ENCODE measurements at regions not wholly inside any gene's neighbourhood (a gene's known extent, or its start where the extent isn't known, plus 50 kb on each side); places are given as distances from the start of the nearest gene placed in this dataset.

- TF ChIP-seq CTCF (IDR thresholded peaks at IDR 0.05) = no peak
- Histone ChIP-seq H3K36me3 (no peaks in the 10 kb centered on the region), H3K27ac (no peak overlapping the region), H3K9me3 (no peaks in the 10 kb centered on the region), H3K4me1 (peaks cover 5% of the 10 kb centered on the region), H3K4me3 (no peak overlapping the region), H3K27me3 (no peaks in the 10 kb centered on the region), H3K9ac (ENCODE audit: low read depth in 2 of 2, low read length in 2 of 2) (no peak overlapping the region)
- no peak for DNase-seq
- intact Hi-C loops (cut with DNase I) = no loop called here
These were observed 200.9 kb upstream of the ZPLD1 start for GRCh38 chr3:102233881-102234280.

GRCh38 chr3:102235679-102236078 is 199.1 kb upstream of the ZPLD1 start:
- H3K4me1 ChIP-seq = peaks cover 5% of the 10 kb centered on the region
- H3K36me3 ChIP-seq = no peaks in the 10 kb centered on the region
- no peaks in the 10 kb centered on the region for H3K27me3 ChIP-seq
- H3K27ac ChIP-seq = no peak overlapping the region
- H3K9ac ChIP-seq (ENCODE audit: low read depth in 2 of 2, low read length in 2 of 2) = no peak overlapping the region
- intact Hi-C loops (cut with DNase I) = no loop called here
- H3K4me3 ChIP-seq = no peak overlapping the region
- DNase-seq = no peak
- TF ChIP-seq CTCF (IDR thresholded peaks at IDR 0.05) = no peak
- no peaks in the 10 kb centered on the region for H3K9me3 ChIP-seq

- Histone ChIP-seq H3K9ac (ENCODE audit: low read depth in 2 of 2, low read length in 2 of 2) (no peak overlapping the region), H3K4me3 (no peak overlapping the region), H3K36me3 (no peaks in the 10 kb centered on the region), H3K4me1 (peaks cover 5% of the 10 kb centered on the region), H3K9me3 (no peaks in the 10 kb centered on the region), H3K27me3 (no peaks in the 10 kb centered on the region), H3K27ac (no peak overlapping the region)
- TF ChIP-seq CTCF (IDR thresholded peaks at IDR 0.05) = no peak
- DNase-seq = peak; percentile 38
- intact Hi-C loops (cut with DNase I) = no loop called here
These were observed 197.6 kb upstream of the ZPLD1 start for GRCh38 chr3:102237181-102237580.

DNA sequence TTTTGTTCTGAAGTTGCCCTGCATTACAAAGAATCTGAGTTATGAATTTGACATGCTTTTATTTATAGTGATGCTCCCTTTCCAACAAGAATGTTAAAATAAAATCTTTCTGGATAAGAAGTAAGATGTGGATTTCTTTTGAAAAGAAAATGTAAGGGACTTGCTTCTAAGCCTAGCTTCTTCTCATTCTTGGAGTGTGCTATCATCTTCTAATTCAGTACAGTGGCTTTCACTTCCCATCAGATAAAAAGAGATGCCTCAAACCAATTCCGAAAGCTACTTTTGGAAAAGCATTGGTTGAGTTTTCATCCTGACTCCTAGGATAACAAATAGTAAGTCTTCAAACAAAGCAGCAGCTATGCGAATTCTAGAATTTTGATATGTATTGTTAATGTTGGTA is 197.0 kb upstream of the ZPLD1 start:
- intact Hi-C loops (cut with DNase I) = no loop called here
- Histone ChIP-seq H3K9ac (ENCODE audit: low read depth in 2 of 2, low read length in 2 of 2) (no peak overlapping the region), H3K36me3 (no peaks in the 10 kb centered on the region), H3K4me3 (no peak overlapping the region), H3K27ac (peak overlapping the region; percentile 58), H3K4me1 (peaks cover 5% of the 10 kb centered on the region), H3K27me3 (no peaks in the 10 kb centered on the region), H3K9me3 (no peaks in the 10 kb centered on the region)
- TF ChIP-seq CTCF (IDR thresholded peaks at IDR 0.05) = no peak
- no peak for DNase-seq

GRCh38 chr3:102238362-102238761 is 196.5 kb upstream of the ZPLD1 start:
- Histone ChIP-seq H3K4me1 (peaks cover 5% of the 10 kb centered on the region), H3K27ac (peak overlapping the region; percentile 58), H3K4me3 (no peak overlapping the region), H3K9me3 (no peaks in the 10 kb centered on the region), H3K36me3 (no peaks in the 10 kb centered on the region), H3K9ac (ENCODE audit: low read depth in 2 of 2, low read length in 2 of 2) (no peak overlapping the region), H3K27me3 (no peaks in the 10 kb centered on the region)
- no peak for TF ChIP-seq CTCF (IDR thresholded peaks at IDR 0.05)
- peak; percentile 63 for DNase-seq
- intact Hi-C loops (cut with DNase I) = no loop called here

DNA sequence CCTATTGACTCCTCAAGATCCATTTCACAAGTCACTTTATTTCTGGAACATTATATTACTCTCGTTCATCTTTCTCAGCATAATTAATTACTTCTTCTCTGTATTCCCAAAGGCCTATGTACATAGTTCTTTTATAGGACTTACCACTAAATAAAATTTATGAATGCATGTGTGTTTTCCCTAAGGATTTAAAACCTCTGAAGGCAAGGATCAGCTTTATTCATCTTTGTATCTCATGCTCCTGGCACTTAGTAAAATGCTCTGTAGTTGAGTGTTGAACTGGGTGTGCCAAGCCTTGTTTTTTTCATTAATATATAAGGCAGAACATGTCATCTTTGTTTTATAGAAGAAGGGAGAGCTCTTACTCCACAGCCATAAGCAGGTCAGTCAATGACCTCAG is 194.1 kb upstream of the ZPLD1 start:
- Histone ChIP-seq H3K36me3 (no peaks in the 10 kb centered on the region), H3K4me1 (peaks cover 5% of the 10 kb centered on the region), H3K9me3 (no peaks in the 10 kb centered on the region), H3K9ac (ENCODE audit: low read depth in 2 of 2, low read length in 2 of 2) (no peak overlapping the region), H3K4me3 (no peak overlapping the region), H3K27me3 (no peaks in the 10 kb centered on the region), H3K27ac (no peak overlapping the region)
- DNase-seq = no peak
- intact Hi-C loops (cut with DNase I) = no loop called here
- TF ChIP-seq CTCF (IDR thresholded peaks at IDR 0.05) = no peak
